ENCODE measurements at regions not wholly inside any gene's neighbourhood (a gene's known extent, or its start where the extent isn't known, plus 50 kb on each side); places are given as distances from the start of the nearest gene placed in this dataset.

DNA sequence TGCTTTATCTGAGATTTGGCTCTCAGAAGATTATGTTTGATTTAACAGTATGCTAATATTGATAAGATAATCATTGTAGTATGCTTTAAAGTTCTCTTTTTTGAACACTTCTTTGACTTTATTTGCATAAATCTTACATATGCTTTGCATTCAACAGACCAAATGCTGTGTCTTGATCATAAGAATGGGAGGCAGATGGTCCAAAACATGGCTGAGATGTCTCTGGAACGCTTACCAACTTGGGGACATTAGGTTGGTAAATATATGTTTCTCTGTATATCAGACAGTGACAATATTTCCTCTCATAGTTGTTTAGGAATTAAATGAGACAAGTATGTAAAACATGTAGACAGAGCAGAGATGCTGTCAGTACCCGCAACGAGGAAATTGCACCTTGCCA is 197.9 kb upstream of the CTNND2 start:
- TF ChIP-seq TP53 (CRISPR knock-in tag; IDR thresholded peaks at IDR 0.05) = no peak
- no peak for TF ChIP-seq ZNF423 (CRISPR knock-in tag; IDR thresholded peaks at IDR 0.05)
- TF ChIP-seq ZNF121 (CRISPR knock-in tag; IDR thresholded peaks at IDR 0.05) = no peak
- TF ChIP-seq RORB (CRISPR knock-in tag; IDR thresholded peaks at IDR 0.05) = no peak
- TF ChIP-seq ZNF317 (CRISPR knock-in tag; IDR thresholded peaks at IDR 0.05; ENCODE audit: borderline replicate concordance, low read depth) = no peak
- TF ChIP-seq MXD4 (CRISPR knock-in tag; IDR thresholded peaks at IDR 0.05; ENCODE audit: borderline replicate concordance) = no peak
- no peak for TF ChIP-seq EMX1 (CRISPR knock-in tag; IDR thresholded peaks at IDR 0.05)
- TF ChIP-seq RELA (CRISPR knock-in tag; IDR thresholded peaks at IDR 0.05; ENCODE audit: borderline replicate concordance) = no peak
- no peak for TF ChIP-seq ZNF396 (CRISPR knock-in tag; IDR thresholded peaks at IDR 0.05; ENCODE audit: borderline replicate concordance)
- TF ChIP-seq IRF2 (CRISPR knock-in tag; IDR thresholded peaks at IDR 0.05; ENCODE audit: borderline replicate concordance, low read depth) = no peak
- TF ChIP-seq, protein P1, sequence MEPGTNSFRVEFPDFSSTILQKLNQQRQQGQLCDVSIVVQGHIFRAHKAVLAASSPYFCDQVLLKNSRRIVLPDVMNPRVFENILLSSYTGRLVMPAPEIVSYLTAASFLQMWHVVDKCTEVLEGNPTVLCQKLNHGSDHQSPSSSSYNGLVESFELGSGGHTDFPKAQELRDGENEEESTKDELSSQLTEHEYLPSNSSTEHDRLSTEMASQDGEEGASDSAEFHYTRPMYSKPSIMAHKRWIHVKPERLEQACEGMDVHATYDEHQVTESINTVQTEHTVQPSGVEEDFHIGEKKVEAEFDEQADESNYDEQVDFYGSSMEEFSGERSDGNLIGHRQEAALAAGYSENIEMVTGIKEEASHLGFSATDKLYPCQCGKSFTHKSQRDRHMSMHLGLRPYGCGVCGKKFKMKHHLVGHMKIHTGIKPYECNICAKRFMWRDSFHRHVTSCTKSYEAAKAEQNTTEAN (CRISPR knock-in tag; IDR thresholded peaks at IDR 0.05) = no peak

DNA sequence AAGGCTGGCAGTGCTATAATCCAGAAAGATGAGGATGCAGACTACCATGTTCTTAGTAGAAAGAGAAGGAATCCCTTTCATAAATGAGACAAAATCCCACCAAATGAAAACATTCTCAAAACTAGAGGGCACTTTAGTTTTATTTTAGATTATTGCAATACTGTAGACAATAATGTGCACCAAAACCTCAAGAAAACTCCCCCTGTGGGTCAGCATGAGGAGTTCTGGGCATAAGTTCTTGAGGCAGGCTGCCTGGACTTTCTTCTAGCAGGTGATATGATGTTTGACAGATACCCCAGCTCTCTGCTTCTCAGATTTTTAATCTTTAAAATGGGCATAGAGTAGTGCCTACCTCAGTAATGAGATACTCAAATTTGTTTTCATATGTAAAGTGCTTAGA is 196.3 kb upstream of the CTNND2 start:
- ATAC-seq = no peak; the same call in 1 of the 2 replicates

More for the DNA sequence above, 197.9 kb upstream of the CTNND2 start:
- POLR2A ChIA-PET = no interaction called here
- no peak for ATAC-seq
- peaks cover 6% of the 10 kb centered on the region for H3K4me1 Mint-ChIP-seq
- no peak for DNase-seq (ENCODE audit: low spot score)
- CTCF ChIA-PET = no interaction called here
- H3K36me3 Mint-ChIP-seq = no peaks in the 10 kb centered on the region
- no peak overlapping the region for H3K27ac Mint-ChIP-seq
- no peak overlapping the region for H3K4me3 Mint-ChIP-seq
- 0 out of 2 replicates have a peak, but pooled peaks cover 3% of the 10 kb centered on the region for H3K9me3 Mint-ChIP-seq
- no peaks in the 10 kb centered on the region for H3K27me3 Mint-ChIP-seq (ENCODE audit: low read depth)

GRCh38 chr5:12099296-12099695 is 195.1 kb upstream of the CTNND2 start:
- no peaks in the 10 kb centered on the region; the same call in 1 of the 2 replicates for H3K27me3 Mint-ChIP-seq (ENCODE audit: low read depth)
- H3K4me3 Mint-ChIP-seq = no peak overlapping the region
- H3K9me3 Mint-ChIP-seq = 0 out of 2 replicates have a peak, but pooled peaks cover 3% of the 10 kb centered on the region
- TF ChIP-seq MXD4 (CRISPR knock-in tag; IDR thresholded peaks at IDR 0.05; ENCODE audit: borderline replicate concordance) = no peak
- H3K36me3 Mint-ChIP-seq = no peaks in the 10 kb centered on the region
- DNase-seq (ENCODE audit: low spot score) (no peak), ATAC-seq (no peak)
- ChIA-PET POLR2A (no interaction called here), CTCF (no interaction called here)
- H3K4me1 Mint-ChIP-seq = peaks cover 6% of the 10 kb centered on the region
- H3K27ac Mint-ChIP-seq = no peak overlapping the region

More for the DNA sequence above, 196.3 kb upstream of the CTNND2 start:
- DNase-seq (ENCODE audit: low spot score) = no peak
- Mint-ChIP-seq H3K27me3 (ENCODE audit: low read depth) (no peaks in the 10 kb centered on the region; the same call in 1 of the 2 replicates), H3K27ac (no peak overlapping the region), H3K4me1 (peaks cover 6% of the 10 kb centered on the region), H3K9me3 (0 out of 2 replicates have a peak, but pooled peaks cover 3% of the 10 kb centered on the region), H3K36me3 (no peaks in the 10 kb centered on the region), H3K4me3 (no peak overlapping the region)
- ChIA-PET CTCF (no interaction called here), POLR2A (no interaction called here)
- no peak for TF ChIP-seq NFATC4 (CRISPR knock-in tag; IDR thresholded peaks at IDR 0.05)

GRCh38 chr5:12095808-12096281 is 191.6 kb upstream of the CTNND2 start:
- POLR2A ChIA-PET = no interaction called here
- Mint-ChIP-seq H3K27ac (no peak overlapping the region), H3K4me1 (peaks cover 6% of the 10 kb centered on the region), H3K27me3 (ENCODE audit: low read depth) (no peaks in the 10 kb centered on the region; the same call in 1 of the 2 replicates), H3K36me3 (peaks cover 2% of the 10 kb centered on the region; the same call in 1 of the 2 replicates), H3K9me3 (peaks cover 20% of the 10 kb centered on the region), H3K4me3 (no peak overlapping the region)
- ATAC-seq (no peak), DNase-seq (ENCODE audit: low spot score) (no peak)
- CTCF ChIA-PET = no interaction called here
- TF ChIP-seq NFATC4 (CRISPR knock-in tag; IDR thresholded peaks at IDR 0.05) = no peak
- TF ChIP-seq, protein P1 (CRISPR knock-in tag; IDR thresholded peaks at IDR 0.05) = no peak
- no peak for TF ChIP-seq PRRX2 (CRISPR knock-in tag; IDR thresholded peaks at IDR 0.05)
- TF ChIP-seq OVOL2 (CRISPR knock-in tag; IDR thresholded peaks at IDR 0.05; ENCODE audit: borderline replicate concordance) = no peak
- no peak for TF ChIP-seq IRF2 (CRISPR knock-in tag; IDR thresholded peaks at IDR 0.05; ENCODE audit: borderline replicate concordance, low read depth)
- TF ChIP-seq ARID4B (CRISPR knock-in tag; IDR thresholded peaks at IDR 0.05; ENCODE audit: borderline replicate concordance) = no peak
- TF ChIP-seq ESRRA (CRISPR knock-in tag; IDR thresholded peaks at IDR 0.05; ENCODE audit: borderline replicate concordance) = no peak
- TF ChIP-seq CBFB (CRISPR knock-in tag; IDR thresholded peaks at IDR 0.05; ENCODE audit: low read depth) = no peak
- TF ChIP-seq, protein P2, sequence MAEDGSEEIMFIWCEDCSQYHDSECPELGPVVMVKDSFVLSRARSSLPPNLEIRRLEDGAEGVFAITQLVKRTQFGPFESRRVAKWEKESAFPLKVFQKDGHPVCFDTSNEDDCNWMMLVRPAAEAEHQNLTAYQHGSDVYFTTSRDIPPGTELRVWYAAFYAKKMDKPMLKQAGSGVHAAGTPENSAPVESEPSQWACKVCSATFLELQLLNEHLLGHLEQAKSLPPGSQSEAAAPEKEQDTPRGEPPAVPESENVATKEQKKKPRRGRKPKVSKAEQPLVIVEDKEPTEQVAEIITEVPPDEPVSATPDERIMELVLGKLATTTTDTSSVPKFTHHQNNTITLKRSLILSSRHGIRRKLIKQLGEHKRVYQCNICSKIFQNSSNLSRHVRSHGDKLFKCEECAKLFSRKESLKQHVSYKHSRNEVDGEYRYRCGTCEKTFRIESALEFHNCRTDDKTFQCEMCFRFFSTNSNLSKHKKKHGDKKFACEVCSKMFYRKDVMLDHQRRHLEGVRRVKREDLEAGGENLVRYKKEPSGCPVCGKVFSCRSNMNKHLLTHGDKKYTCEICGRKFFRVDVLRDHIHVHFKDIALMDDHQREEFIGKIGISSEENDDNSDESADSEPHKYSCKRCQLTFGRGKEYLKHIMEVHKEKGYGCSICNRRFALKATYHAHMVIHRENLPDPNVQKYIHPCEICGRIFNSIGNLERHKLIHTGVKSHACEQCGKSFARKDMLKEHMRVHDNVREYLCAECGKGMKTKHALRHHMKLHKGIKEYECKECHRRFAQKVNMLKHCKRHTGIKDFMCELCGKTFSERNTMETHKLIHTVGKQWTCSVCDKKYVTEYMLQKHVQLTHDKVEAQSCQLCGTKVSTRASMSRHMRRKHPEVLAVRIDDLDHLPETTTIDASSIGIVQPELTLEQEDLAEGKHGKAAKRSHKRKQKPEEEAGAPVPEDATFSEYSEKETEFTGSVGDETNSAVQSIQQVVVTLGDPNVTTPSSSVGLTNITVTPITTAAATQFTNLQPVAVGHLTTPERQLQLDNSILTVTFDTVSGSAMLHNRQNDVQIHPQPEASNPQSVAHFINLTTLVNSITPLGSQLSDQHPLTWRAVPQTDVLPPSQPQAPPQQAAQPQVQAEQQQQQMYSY (CRISPR knock-in tag; IDR thresholded peaks at IDR 0.05) = no peak
- no peak for TF ChIP-seq ATF1 (CRISPR knock-in tag; IDR thresholded peaks at IDR 0.05)
- no peak for TF ChIP-seq ZNF232 (CRISPR knock-in tag; IDR thresholded peaks at IDR 0.05)

All from WTC11 (cell line).